ENCODE measurements at regions not wholly inside any gene's neighbourhood (a gene's known extent, or its start where the extent isn't known, plus 50 kb on each side); places are given as distances from the start of the nearest gene placed in this dataset.
"Not testable (repeated sequence)": the region's sequence is repeated elsewhere in the genome, so short reads cannot be mapped to it uniquely, and the experiment has no call there.

GRCh38 chr9:78121488-78121887 lies 89.9 kb upstream of the GNAQ start:
- peak; percentile 83 for DNase-seq

DNA sequence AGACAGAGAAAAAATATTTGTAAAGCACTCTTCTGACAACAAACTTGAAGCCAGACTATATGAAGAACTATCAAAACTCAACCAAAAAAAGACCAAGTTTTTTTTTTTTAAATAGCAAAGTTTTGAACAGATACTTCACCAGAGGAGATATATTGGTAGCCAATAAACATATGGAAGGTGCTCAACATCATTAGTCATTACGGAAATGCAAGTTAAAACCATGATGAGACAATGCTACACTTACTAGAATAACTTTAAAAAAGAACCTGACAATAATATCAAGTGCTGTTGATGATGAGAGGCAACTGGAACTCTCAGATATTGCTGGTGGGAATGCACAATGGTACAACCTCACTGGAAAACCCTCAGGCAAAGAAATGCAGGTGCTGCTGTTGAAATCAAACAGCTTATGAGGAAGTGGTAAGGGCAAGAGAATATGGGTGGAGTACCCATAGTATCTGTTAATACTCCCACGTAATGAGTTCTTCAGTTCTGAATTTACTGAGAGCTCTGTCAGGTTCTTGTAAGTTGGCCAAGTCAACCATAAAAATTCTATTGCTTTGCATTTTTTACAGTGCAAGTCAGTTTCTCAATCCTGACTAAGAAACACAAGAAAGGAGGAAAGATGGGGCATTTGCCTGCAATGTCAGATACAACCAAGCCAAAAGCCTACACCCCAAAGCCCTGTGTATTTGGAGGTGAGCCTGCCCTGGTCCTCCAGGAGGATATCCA lies 87.3 kb upstream of the GNAQ start:
- DNase-seq = no peak

GRCh38 chr9:78115073-78115472 lies 83.5 kb upstream of the GNAQ start:
- no peak for DNase-seq

DNA sequence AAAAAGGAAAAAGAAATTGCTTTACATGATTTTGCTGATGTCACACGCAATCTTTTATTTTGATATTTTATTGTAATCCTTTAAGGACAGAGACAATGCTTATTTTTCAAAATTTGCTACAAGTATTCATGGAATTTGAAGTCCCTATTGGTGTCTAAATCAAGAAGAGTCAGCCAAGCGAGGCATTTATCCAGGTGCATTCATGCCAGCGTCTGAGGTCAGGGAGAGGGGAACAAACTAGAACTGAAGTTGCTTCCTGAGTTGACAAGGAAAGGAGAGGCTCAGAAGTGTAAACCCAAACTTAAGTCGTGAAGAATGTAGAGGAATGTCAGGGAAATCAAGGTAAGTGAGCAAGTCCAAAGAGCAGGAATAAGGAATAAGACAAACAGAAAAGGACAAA lies 83.0 kb upstream of the GNAQ start:
- DNase-seq = no peak

GRCh38 chr9:78112406-78112805 lies 80.8 kb upstream of the GNAQ start:
- DNase-seq = no peak

DNA sequence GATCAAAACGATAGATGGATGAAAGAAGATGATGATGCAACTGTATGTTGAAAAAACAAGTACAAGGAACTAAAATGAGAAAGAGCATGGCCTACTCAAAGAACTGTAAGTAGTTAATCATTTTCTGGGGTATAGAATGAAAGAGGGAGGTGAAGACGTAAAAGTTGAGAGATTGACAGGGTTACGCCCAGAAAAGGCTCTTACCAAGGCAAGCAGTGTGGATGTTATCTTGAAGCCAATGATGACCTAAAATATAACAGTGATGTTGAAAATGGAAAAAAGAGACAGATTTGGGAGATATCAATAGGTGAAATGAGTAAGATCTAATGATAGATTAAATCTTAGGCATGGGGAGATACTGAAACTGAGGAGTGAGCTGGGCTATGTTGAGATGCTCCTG lies 80.4 kb upstream of the GNAQ start:
- no peak for DNase-seq

GRCh38 chr9:78109075-78109474 lies 77.5 kb upstream of the GNAQ start:
- DNase-seq = no peak

DNA sequence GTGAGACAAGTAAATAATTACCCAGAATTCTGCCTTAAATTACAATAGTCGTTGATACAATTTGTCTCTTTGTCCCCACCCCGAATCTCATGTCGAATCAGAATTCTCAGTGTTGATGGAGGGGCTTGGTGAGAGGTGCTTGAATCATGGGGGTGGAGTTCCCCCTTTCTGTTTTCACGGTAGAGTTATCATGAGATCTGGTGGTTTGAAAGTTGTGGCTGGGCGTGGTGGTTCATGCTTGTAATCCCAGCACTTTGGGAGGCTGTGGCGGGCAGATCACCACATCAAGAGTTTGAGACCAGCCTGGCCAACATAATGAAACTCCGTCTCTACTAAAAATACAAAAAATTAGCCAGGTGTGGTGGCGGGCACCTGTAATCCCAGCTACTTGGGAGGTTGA lies 75.0 kb upstream of the GNAQ start:
- not testable (repeated sequence) for DNase-seq

DNA sequence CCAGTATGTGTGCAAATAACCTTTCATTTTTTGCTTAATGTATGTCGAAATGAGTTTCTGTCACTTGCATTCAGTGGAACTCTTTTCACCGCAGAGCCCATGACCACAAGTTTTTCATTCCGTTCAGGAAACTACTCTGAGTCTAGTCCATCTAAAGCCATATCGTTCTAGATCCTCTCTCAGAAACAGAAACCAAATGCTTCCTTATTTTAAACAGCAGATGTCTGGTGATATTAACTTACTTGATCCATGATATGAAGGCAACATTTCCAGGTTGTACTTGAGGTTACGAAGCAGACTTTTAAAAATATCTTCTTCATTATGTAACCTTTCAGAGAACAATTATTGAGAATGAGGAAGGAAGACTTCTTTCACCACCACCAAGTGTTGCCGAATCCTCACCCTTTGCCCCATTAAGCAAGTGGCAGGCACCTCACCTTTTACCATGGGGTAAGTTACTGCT lies 72.4 kb upstream of the GNAQ start:
- DNase-seq = no peak

DNA sequence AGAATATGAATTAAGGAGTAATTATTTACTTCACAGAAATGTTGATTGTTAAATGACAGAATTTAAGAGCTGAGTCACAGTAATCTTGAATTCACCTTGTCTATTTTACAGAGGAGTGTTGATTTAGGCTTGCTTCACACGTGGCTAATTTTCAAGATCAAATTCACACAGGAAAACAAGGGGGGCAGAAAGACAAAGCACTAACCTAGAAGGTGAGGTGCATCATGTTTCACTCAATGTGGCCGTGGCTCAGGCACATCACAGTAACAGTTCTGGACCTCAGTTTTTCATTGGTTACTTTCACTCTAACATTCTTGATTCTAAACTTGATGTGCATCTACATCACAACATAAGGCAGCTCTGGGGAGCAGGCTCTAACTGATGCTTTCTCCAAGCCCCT lies 69.6 kb upstream of the GNAQ start:
- DNase-seq = no peak

DNA sequence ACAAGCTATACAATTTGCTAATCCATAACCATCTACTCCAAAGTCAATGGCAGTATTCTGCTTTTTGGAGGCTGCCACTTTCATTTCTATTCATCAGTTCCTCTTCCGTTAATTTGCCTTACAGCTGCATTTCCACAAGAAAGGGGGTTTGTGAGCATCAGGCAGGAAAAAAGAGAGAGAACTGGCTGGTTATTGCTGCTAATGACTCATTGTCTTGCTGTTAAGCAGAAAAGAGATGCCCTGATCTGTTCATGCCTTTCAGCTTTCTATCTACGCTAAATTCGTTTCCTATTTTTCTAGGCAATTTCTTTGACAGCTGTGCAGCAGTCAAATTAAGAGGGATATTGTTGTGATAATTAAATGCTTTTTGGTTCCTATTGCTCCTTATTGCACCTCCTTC lies 65.9 kb upstream of the GNAQ start:
- peak; percentile 38 for DNase-seq

DNA sequence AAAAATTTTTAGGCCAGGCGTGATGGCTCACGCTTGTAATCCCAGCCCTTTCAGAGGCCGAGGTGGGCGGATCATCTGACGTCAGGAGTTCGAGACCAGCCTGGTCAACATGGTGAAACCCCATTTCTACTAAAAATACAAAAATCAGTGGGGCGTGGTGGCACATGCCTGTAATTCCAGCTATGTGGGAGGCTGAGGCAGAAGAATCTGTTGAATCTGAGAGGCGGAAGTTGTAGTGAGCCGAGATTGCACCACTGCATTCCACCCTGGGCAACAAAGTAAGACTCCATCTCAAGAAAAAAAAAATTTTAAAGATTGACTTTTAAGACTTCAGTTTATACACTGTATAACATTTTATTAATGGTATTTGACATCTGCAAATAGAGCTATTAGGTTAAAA lies 60.1 kb upstream of the GNAQ start:
- no peak for DNase-seq

GRCh38 chr9:78089111-78089510 lies 57.5 kb upstream of the GNAQ start:
- no peak for DNase-seq

DNA sequence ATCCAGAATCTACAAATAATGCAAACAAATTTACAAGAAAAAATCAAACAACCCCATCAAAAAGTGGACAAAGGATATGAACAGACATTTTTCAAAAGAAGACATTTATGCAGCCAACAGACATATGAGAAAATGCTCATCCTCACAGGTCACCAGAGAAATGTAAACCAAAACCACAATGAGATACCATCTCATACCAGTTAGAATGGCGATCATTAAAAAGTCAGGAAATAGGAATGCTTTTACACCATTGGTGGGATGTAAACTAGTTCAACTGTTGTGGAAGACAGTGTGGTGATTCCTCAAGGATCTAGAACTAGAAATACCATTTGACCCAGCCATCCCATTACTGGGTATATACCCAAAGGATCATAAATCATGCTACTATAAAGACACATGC lies 56.6 kb upstream of the GNAQ start:
- not testable (repeated sequence) for DNase-seq
